ENCODE measurements at regions not wholly inside any gene's neighbourhood (a gene's known extent, or its start where the extent isn't known, plus 50 kb on each side); places are given as distances from the start of the nearest gene placed in this dataset.

- H3K27ac ChIP-seq (ENCODE audit: low read length): no peak overlapping the region
- intact Hi-C loops (cut with micrococcal nuclease): no loop called here
- no peaks in the 10 kb centered on the region for H3K36me3 ChIP-seq (ENCODE audit: control insufficient read depth, insufficient read depth, low read length)
Measured at GRCh38 chr9:73270967-73271721, 119.5 kb downstream of the ANXA1 start.

DNA sequence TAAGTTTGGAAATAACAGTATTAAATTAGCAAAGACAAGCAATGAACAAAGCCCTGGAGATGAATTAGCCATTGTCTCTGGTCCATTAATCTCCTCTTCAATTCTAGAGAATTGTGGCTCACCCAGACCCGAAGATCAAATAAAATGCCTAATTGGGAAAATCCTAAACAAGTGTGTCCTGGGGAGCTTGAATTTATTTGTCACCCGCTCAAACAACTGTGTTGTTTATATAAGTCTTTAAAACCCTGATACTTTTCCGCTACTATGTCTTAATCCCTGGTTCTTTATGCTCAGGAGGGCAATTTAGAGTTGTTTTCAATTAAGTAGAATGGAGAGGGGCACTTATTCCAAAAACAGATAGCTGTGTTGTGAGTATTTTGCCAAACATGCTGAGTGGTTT lies 128.4 kb downstream of the ANXA1 start:
- H3K4me1 Mint-ChIP-seq: no peaks in the 10 kb centered on the region
- no peaks in the 10 kb centered on the region for H3K27me3 Mint-ChIP-seq (ENCODE audit: low read depth in 2 of 2)
- no peaks in the 10 kb centered on the region for H3K36me3 ChIP-seq (ENCODE audit: control insufficient read depth, insufficient read depth, low read length)
- H3K27me3 ChIP-seq (ENCODE audit: control insufficient read depth, insufficient read depth, low read length): no peaks in the 10 kb centered on the region
- intact Hi-C loops (cut with micrococcal nuclease): no loop called here
- no peak overlapping the region for H3K4me3 ChIP-seq (ENCODE audit: low read length)
- H3K9me3 Mint-ChIP-seq: peaks cover 3 to 6% of the 10 kb centered on the region in 2 donors
- 82% methylated on average over 3 of the region's 3 CpGs for WGBS (ENCODE audit: insufficient coverage)
- DNase-seq (no peak), ATAC-seq (no peak)
- H3K27ac Mint-ChIP-seq: no peak overlapping the region
- no peaks in the 10 kb centered on the region for H3K9me3 ChIP-seq (ENCODE audit: control insufficient read depth, insufficient read depth, low read length)
- TF ChIP-seq, protein P1, sequence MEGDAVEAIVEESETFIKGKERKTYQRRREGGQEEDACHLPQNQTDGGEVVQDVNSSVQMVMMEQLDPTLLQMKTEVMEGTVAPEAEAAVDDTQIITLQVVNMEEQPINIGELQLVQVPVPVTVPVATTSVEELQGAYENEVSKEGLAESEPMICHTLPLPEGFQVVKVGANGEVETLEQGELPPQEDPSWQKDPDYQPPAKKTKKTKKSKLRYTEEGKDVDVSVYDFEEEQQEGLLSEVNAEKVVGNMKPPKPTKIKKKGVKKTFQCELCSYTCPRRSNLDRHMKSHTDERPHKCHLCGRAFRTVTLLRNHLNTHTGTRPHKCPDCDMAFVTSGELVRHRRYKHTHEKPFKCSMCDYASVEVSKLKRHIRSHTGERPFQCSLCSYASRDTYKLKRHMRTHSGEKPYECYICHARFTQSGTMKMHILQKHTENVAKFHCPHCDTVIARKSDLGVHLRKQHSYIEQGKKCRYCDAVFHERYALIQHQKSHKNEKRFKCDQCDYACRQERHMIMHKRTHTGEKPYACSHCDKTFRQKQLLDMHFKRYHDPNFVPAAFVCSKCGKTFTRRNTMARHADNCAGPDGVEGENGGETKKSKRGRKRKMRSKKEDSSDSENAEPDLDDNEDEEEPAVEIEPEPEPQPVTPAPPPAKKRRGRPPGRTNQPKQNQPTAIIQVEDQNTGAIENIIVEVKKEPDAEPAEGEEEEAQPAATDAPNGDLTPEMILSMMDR (IDR thresholded peaks at IDR 0.05): no peak
- no peaks in the 10 kb centered on the region for H3K4me1 ChIP-seq (ENCODE audit: control insufficient read depth, insufficient read depth, low read length)
- H3K27ac ChIP-seq (ENCODE audit: low read length): no peak overlapping the region
- H3K36me3 Mint-ChIP-seq: no peaks in the 10 kb centered on the region
- no peak overlapping the region for H3K4me3 Mint-ChIP-seq

More at GRCh38 chr9:73270967-73271721, 119.5 kb downstream of the ANXA1 start:
- Histone ChIP-seq H3K4me3 (ENCODE audit: low read length) (no peak overlapping the region), H3K9me3 (ENCODE audit: control insufficient read depth, insufficient read depth, low read length) (no peaks in the 10 kb centered on the region), H3K27me3 (ENCODE audit: control insufficient read depth, insufficient read depth, low read length) (no peaks in the 10 kb centered on the region), H3K4me1 (ENCODE audit: control insufficient read depth, insufficient read depth, low read length) (no peaks in the 10 kb centered on the region)
- Mint-ChIP-seq H3K4me3 (no peak overlapping the region), H3K36me3 (no peaks in the 10 kb centered on the region), H3K27me3 (ENCODE audit: low read depth in 2 of 2) (no peaks in the 10 kb centered on the region), H3K9me3 (peaks cover 0 to 4% of the 10 kb centered on the region in 2 donors), H3K4me1 (no peaks in the 10 kb centered on the region), H3K27ac (no peak overlapping the region)
- ATAC-seq (no peak), DNase-seq (no peak)
- TF ChIP-seq, protein P1 (IDR thresholded peaks at IDR 0.05): no peak
- 80% methylated on average over 2 of the region's 3 CpGs for WGBS (ENCODE audit: insufficient coverage)

- Mint-ChIP-seq H3K36me3 (no peaks in the 10 kb centered on the region), H3K4me1 (no peaks in the 10 kb centered on the region), H3K9me3 (peaks cover 3 to 6% of the 10 kb centered on the region in 2 donors), H3K27ac (no peak overlapping the region), H3K4me3 (no peak overlapping the region), H3K27me3 (ENCODE audit: low read depth in 2 of 2) (no peaks in the 10 kb centered on the region)
- no peak overlapping the region for H3K27ac ChIP-seq (ENCODE audit: low read length)
- no peaks in the 10 kb centered on the region for H3K9me3 ChIP-seq (ENCODE audit: control insufficient read depth, insufficient read depth, low read length)
- H3K27me3 ChIP-seq (ENCODE audit: control insufficient read depth, insufficient read depth, low read length): no peaks in the 10 kb centered on the region
- no peak overlapping the region for H3K4me3 ChIP-seq (ENCODE audit: low read length)
- ATAC-seq: no peak
- TF ChIP-seq, protein P1 (IDR thresholded peaks at IDR 0.05): no peak
- no peak for DNase-seq
- intact Hi-C loops (cut with micrococcal nuclease): no loop called here
- H3K36me3 ChIP-seq (ENCODE audit: control insufficient read depth, insufficient read depth, low read length): no peaks in the 10 kb centered on the region
- WGBS (ENCODE audit: insufficient coverage): 90% methylated on average over 9 of the region's 9 CpGs
- H3K4me1 ChIP-seq (ENCODE audit: control insufficient read depth, insufficient read depth, low read length): no peaks in the 10 kb centered on the region
Measured at GRCh38 chr9:73284377-73284776, 132.7 kb downstream of the ANXA1 start.

DNA sequence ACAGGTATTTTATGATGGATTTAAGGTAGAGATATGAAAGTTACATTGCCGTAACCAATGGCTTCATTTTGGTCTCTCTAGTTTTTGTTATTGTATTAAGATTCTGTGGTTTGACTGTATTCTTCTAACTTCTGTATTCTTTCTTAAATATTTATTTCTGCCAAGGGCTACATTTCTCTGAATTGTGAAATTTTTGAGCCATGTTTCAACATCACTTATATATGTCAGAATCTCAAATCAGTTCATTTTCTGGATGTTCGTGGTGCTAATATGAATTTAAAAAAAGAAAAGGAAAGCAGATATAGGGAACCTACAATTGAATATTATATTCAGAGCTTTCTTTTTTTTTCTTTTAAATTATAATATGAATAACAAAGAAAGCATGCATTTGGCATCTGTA lies 142.7 kb downstream of the ANXA1 start:
- Histone ChIP-seq H3K4me1 (ENCODE audit: control insufficient read depth, insufficient read depth, low read length) (no peaks in the 10 kb centered on the region), H3K9me3 (ENCODE audit: control insufficient read depth, insufficient read depth, low read length) (no peaks in the 10 kb centered on the region), H3K36me3 (ENCODE audit: control insufficient read depth, insufficient read depth, low read length) (no peaks in the 10 kb centered on the region), H3K27ac (ENCODE audit: low read length) (no peak overlapping the region), H3K27me3 (ENCODE audit: control insufficient read depth, insufficient read depth, low read length) (no peaks in the 10 kb centered on the region), H3K4me3 (ENCODE audit: low read length) (no peak overlapping the region)
- Mint-ChIP-seq H3K9me3 (peaks cover 0 to 8% of the 10 kb centered on the region in 2 donors), H3K4me1 (no peaks in the 10 kb centered on the region), H3K4me3 (no peak overlapping the region), H3K27ac (no peak overlapping the region), H3K27me3 (ENCODE audit: low read depth in 2 of 2) (no peaks in the 10 kb centered on the region), H3K36me3 (no peaks in the 10 kb centered on the region)
- 100% methylated on average over 1 of the region's 2 CpGs for WGBS (ENCODE audit: insufficient coverage)
- ATAC-seq (no peak), DNase-seq (no peak)
- intact Hi-C loops (cut with micrococcal nuclease): no loop called here
- TF ChIP-seq, protein P1 (IDR thresholded peaks at IDR 0.05): no peak

Data from natural killer cell (primary cell).